Superior temporal gyrus (tissue), 1 donor: ENCODE measurements at regions not wholly inside any gene's neighbourhood (a gene's known extent, or its start where the extent isn't known, plus 50 kb on each side); places are given as distances from the start of the nearest gene placed in this dataset.
"Not testable (repeated sequence)": the region's sequence is repeated elsewhere in the genome, so short reads cannot be mapped to it uniquely, and the experiment has no call there.

ENCODE experiments used
- DNase-seq: peaks from one replicate; pipeline ENCODE4 v3.0.0-alpha.2; 2016; ENCODE audit errors: extremely low spot score

GRCh38 chr21:9919446-9919845, 601.9 kb upstream of the TPTE start:
- DNase-seq = not testable (repeated sequence)

GRCh38 chr21:9943639-9944038, 577.7 kb upstream of the TPTE start:
- not testable (repeated sequence) for DNase-seq

DNA sequence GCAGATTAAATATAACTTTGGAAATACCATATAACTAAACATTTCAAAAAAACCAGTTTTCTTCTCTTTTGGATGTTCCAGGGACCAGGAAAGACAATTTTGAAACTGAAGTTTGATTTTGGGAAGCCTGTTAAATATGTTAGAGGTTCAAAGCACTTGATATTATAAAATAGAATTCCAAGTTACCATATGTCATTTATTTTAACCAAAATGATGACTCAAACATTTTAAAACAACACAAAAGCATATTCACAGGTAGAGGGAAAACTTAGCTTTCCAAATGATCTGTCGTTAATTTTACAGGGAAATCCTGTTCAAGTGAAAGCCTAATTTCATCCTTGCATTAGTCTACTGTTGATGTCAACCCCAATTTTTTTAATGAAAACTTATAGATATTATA, 575.3 kb upstream of the TPTE start:
- not testable (repeated sequence) for DNase-seq

GRCh38 chr21:9949510-9950289, 571.7 kb upstream of the TPTE start:
- DNase-seq = not testable (repeated sequence)

- DNase-seq = not testable (repeated sequence)
These were observed 571.0 kb upstream of the TPTE start for GRCh38 chr21:9950363-9950762.

- DNase-seq = not testable (repeated sequence)
These were observed 562.6 kb upstream of the TPTE start for GRCh38 chr21:9958791-9959190.

DNA sequence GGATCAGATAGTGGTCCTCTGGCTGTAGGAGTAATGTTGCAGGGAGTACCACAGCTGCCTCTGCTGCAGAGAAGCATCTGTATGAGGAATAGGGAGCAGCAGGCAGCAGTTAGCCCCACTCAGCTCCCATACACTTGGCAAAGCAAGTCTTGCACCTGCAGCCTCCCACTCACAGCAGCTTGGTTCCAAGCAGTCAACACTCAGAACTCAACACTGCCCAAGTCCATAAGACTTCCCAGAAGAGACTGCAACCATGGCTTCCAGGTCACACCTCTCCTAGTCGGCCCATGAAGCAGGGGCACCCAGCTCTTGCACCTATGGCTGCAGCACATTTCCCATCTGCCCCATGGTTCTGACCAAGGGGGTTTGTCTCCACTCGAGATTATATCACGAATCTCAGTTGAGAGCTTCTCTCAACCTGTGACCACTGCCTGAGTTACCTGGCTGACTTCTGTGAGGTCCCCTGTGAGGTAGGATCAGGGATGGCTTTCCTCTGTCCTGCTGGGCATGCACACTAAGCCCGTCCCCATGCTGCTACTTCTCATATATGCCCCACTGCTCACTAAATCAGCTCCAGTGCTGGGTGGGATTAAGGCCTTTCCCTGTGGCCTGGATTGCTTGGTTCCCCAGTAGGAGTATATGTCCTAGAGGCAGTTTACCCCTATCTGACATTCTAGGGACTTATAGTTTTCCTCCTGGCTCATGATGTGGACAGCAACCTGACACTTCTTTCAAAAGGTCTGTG, 562.0 kb upstream of the TPTE start:
- not testable (repeated sequence) for DNase-seq

- DNase-seq = not testable (repeated sequence)
These were observed 552.0 kb upstream of the TPTE start for GRCh38 chr21:9969399-9969798.

- not testable (repeated sequence) for DNase-seq
These were observed 549.4 kb upstream of the TPTE start for GRCh38 chr21:9972018-9972417.

GRCh38 chr21:9978371-9978770, 543.0 kb upstream of the TPTE start:
- DNase-seq = not testable (repeated sequence)

DNA sequence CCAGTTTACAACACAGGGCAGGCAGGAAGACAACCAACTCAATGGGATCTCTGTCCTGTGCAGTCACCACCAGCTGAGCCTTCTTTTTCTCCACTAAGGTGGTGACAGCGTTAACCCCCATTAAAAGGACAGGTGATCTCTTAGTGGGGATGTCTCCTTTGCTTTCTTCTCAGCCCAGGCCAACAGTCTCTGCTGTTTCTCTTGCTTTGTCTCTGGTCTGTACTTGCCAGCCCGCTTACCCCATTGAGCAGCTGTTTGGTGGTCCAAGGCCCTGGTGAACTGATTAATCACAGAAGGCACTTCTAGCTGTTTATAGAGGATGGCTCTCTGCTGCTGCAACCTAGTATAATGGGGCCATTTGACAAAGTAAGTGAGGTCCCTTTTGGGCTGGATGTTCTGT, 523.9 kb upstream of the TPTE start:
- not testable (repeated sequence) for DNase-seq

- not testable (repeated sequence) for DNase-seq
These were observed 518.5 kb upstream of the TPTE start for GRCh38 chr21:10002762-10003313.

GRCh38 chr21:10005791-10006190, 515.6 kb upstream of the TPTE start:
- DNase-seq = not testable (repeated sequence)

GRCh38 chr21:10016991-10017390, 504.4 kb upstream of the TPTE start:
- not testable (repeated sequence) for DNase-seq

- DNase-seq = not testable (repeated sequence)
These were observed 503.6 kb upstream of the TPTE start for GRCh38 chr21:10017757-10018156.

DNA sequence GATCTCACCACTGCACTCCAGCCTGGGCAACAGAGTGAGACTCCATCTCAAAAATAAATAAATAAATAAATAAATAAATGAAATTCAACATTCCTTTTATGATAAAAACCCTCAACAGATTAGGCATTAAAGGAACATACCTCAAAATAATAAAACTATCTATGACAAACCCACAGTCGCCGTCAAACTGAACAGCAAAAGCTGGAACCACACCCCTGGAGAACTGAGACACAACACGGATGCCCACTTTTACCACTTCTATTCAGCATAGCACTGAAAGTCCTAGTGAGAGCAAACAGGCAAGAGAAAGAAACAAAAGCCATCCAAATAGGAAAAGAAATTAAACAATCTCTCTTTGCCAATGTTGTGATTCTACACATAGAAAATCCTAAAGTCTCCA, 499.9 kb upstream of the TPTE start:
- not testable (repeated sequence) for DNase-seq

DNA sequence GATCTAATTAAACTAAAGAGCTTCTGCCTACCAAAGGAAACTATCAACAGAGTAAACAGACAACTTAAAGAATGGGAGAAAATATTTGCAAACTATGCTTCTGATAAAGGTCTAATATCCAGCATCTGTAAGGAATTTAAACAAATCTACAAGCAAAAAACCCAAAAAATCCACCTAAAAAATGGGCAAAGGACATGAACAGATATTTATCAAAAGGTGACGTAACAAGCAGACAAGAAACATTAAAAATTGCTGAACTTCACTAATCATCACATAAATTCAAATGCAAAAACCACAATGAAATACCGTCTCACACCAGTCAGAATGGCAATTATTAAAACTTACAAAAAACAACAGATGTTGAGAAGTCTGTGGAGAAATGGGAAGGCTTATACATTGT, 498.6 kb upstream of the TPTE start:
- not testable (repeated sequence) for DNase-seq
